Neural progenitor cell (in vitro differentiated cells): ENCODE measurements at regions not wholly inside any gene's neighbourhood (a gene's known extent, or its start where the extent isn't known, plus 50 kb on each side); places are given as distances from the start of the nearest gene placed in this dataset.

Source experiments
- DNase-seq: peaks from one replicate; pipeline ENCODE4 v3.0.0-alpha.2; 2016; ENCODE audit warnings: low spot score
- H2AFZ ChIP-seq: fragments of 200-600 bp; sonication (generic); replicated peaks from 2 replicates; pipeline ENCODE4 v1.6.1; 2016; ENCODE audit warnings: antibody characterized with exemption
- H3F3A ChIP-seq: fragments of 200-600 bp; sonication (generic); 2 replicates; pipeline ENCODE4 v1.6.1; 2016; ENCODE audit warnings: antibody characterized with exemption, low read depth
- H3K27ac ChIP-seq: fragments of 200-600 bp; sonication (generic); 2 replicates; pipeline ENCODE4 v1.5.1; 2016; ENCODE audit warnings: mild to moderate bottlenecking
- H3K27me3 ChIP-seq: fragments of 200-600 bp; sonication (generic); 2 replicates; pipeline ENCODE4 v1.6.1; 2016; ENCODE audit warnings: mild to moderate bottlenecking, moderate library complexity
- H3K36me3 ChIP-seq: fragments of 200-600 bp; sonication (generic); 2 replicates; pipeline ENCODE4 v1.5.1; 2016
- H3K4me1 ChIP-seq: fragments of 200-600 bp; sonication (generic); 2 replicates; pipeline ENCODE4 v1.6.1; 2016; ENCODE audit warnings: mixed run types
- H3K4me2 ChIP-seq: fragments of 200-600 bp; sonication (generic); 2 replicates; pipeline ENCODE4 v1.6.1; 2016
- H3K4me3 ChIP-seq: fragments of 200-600 bp; sonication (generic); 2 replicates; pipeline ENCODE4 v1.5.1; 2016
- H3K79me2 ChIP-seq: fragments of 200-600 bp; sonication (generic); 2 replicates; pipeline ENCODE4 v1.6.1; 2016; ENCODE audit warnings: low read depth
- H3K9ac ChIP-seq: fragments of 200-600 bp; sonication (generic); 2 replicates; pipeline ENCODE4 v1.6.1; 2016
- H3K9me3 ChIP-seq: fragments of 200-600 bp; sonication (generic); 2 replicates; pipeline ENCODE4 v1.5.1; 2016; ENCODE audit warnings: low read depth
- H4K20me1 ChIP-seq: fragments of 200-600 bp; sonication (generic); 2 replicates; pipeline ENCODE4 v1.6.1; 2016; ENCODE audit warnings: low read depth
- H3K27ac Mint-ChIP-seq: 3 replicates; pipeline ENCODE4 v1.8.0; 2021; ENCODE audit warnings: mixed read lengths
- H3K27me3 Mint-ChIP-seq: 2 replicates; pipeline ENCODE4 v1.8.0; 2022; ENCODE audit warnings: low read depth, mild to moderate bottlenecking, inconsistent platforms, moderate library complexity, mixed read lengths; ENCODE audit not compliant: insufficient read depth
- H3K36me3 Mint-ChIP-seq: 3 replicates; pipeline ENCODE4 v1.8.0; 2021; ENCODE audit warnings: mixed read lengths
- H3K4me1 Mint-ChIP-seq: 3 replicates; pipeline ENCODE4 v1.8.0; 2021; ENCODE audit warnings: mixed read lengths
- H3K4me3 Mint-ChIP-seq: 3 replicates; pipeline ENCODE4 v1.8.0; 2021; ENCODE audit warnings: mild to moderate bottlenecking, moderate library complexity, mixed read lengths
- H3K9me3 Mint-ChIP-seq: 3 replicates; pipeline ENCODE4 v1.8.0; 2020; ENCODE audit warnings: mixed read lengths
- CTCF ChIP-seq: fragments of 200-600 bp; sonication (generic); IDR thresholded peaks from 2 replicates; pipeline ENCODE4 v1.5.1; 2017; ENCODE audit warnings: antibody characterized with exemption, mild to moderate bottlenecking
- EZH2 ChIP-seq: fragments of 200-600 bp; sonication (generic); IDR thresholded peaks from 2 replicates; pipeline ENCODE4 v1.6.1; 2017; ENCODE audit warnings: antibody characterized with exemption, mild to moderate bottlenecking, moderate library complexity
- EZH2phosphoT487 ChIP-seq: fragments of 200-600 bp; sonication (generic); IDR thresholded peaks from 2 replicates; pipeline ENCODE4 v1.6.1; 2017; ENCODE audit warnings: antibody characterized with exemption

GRCh38 chr7:24372961-24373955, 89.3 kb downstream of the NPY start:
- no peak overlapping the region for H3K27ac ChIP-seq
- no peak overlapping the region for H3K4me3 ChIP-seq
- no peaks in the 10 kb centered on the region for H3F3A ChIP-seq
- Mint-ChIP-seq H3K27ac (no peak overlapping the region), H3K27me3 (peaks cover 6% of the 10 kb centered on the region), H3K36me3 (no peaks in the 10 kb centered on the region), H3K4me1 (peaks cover 21% of the 10 kb centered on the region), H3K4me3 (no peak overlapping the region), H3K9me3 (no peaks in the 10 kb centered on the region)
- peaks cover 11% of the 10 kb centered on the region for H3K4me1 ChIP-seq
- H2AFZ ChIP-seq: no peak overlapping the region
- DNase-seq: no peak
- H3K9me3 ChIP-seq: no peaks in the 10 kb centered on the region
- H3K27me3 ChIP-seq: no peaks in the 10 kb centered on the region
- no peak for TF ChIP-seq EZH2phosphoT487
- TF ChIP-seq CTCF: no peak
- no peak for TF ChIP-seq EZH2
- H3K4me2 ChIP-seq: no peak overlapping the region
- H3K36me3 ChIP-seq: no peaks in the 10 kb centered on the region
- no peaks in the 10 kb centered on the region for H4K20me1 ChIP-seq
- H3K79me2 ChIP-seq: no peaks in the 10 kb centered on the region
- no peak overlapping the region for H3K9ac ChIP-seq

DNA sequence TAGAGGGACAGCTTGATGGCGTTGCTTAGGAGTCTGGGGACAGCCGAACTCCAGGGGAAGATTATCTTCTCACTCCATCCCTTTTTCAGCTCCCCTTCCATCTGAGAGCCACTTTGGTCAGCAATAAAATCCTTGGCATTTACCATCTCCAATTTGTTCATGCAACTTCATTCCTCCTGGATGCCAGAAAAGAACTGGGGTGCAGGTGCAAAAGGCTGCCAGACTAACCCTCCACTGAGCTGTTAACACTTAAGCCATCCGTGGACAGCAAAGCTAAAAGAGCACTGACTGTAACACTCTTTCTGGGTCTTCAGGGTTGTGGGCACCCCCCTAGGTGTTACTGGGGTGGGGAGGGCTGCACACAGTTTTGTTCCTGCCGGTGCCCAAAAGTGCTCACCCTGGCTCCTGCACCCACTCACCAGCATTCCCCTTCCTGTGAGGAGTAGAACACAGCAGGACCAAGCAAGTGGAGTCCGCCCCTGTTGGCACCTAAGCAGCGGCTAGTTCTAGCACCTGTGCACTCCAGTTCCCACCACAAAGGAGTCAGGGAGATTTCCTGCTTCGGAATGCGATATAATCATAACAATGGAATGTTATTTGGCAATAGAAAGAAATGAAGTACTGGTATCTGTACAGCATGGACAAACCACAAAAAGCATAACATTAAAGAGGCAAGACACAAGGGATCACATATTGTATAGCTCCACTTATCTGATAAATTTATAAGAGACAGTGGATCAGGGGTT, 95.1 kb downstream of the NPY start:
- no peaks in the 10 kb centered on the region for H3F3A ChIP-seq
- H3K4me3 ChIP-seq: no peak overlapping the region
- peaks cover 4% of the 10 kb centered on the region for H3K27me3 Mint-ChIP-seq
- H3K27me3 ChIP-seq: no peaks in the 10 kb centered on the region
- H3K4me2 ChIP-seq: no peak overlapping the region
- H3K27ac ChIP-seq: no peak overlapping the region
- H3K9me3 ChIP-seq: peaks cover 5% of the 10 kb centered on the region
- no peak overlapping the region for H3K4me3 Mint-ChIP-seq
- no peak overlapping the region for H3K9ac ChIP-seq
- H3K4me1 ChIP-seq: peaks cover 11% of the 10 kb centered on the region
- no peaks in the 10 kb centered on the region for H4K20me1 ChIP-seq
- TF ChIP-seq CTCF (no peak), EZH2 (no peak), EZH2phosphoT487 (no peak)
- H3K79me2 ChIP-seq: no peaks in the 10 kb centered on the region
- DNase-seq: no peak
- peaks cover 5% of the 10 kb centered on the region for H3K9me3 Mint-ChIP-seq
- peaks cover 18% of the 10 kb centered on the region for H3K4me1 Mint-ChIP-seq
- H2AFZ ChIP-seq: no peak overlapping the region
- H3K36me3 ChIP-seq: no peaks in the 10 kb centered on the region
- H3K36me3 Mint-ChIP-seq: no peaks in the 10 kb centered on the region
- H3K27ac Mint-ChIP-seq: no peak overlapping the region

- Mint-ChIP-seq H3K36me3 (no peaks in the 10 kb centered on the region), H3K4me1 (peaks cover 8% of the 10 kb centered on the region), H3K4me3 (no peak overlapping the region), H3K27me3 (no peaks in the 10 kb centered on the region), H3K9me3 (peaks cover 5% of the 10 kb centered on the region), H3K27ac (no peak overlapping the region)
- H4K20me1 ChIP-seq: no peaks in the 10 kb centered on the region
- no peak overlapping the region for H3K9ac ChIP-seq
- no peak overlapping the region for H2AFZ ChIP-seq
- H3F3A ChIP-seq: no peaks in the 10 kb centered on the region
- peak; percentile 35 for DNase-seq
- H3K4me2 ChIP-seq: no peak overlapping the region
- peaks cover 5% of the 10 kb centered on the region for H3K9me3 ChIP-seq
- TF ChIP-seq EZH2phosphoT487 (no peak), CTCF (peak; percentile 67)
- no peaks in the 10 kb centered on the region for H3K36me3 ChIP-seq
- H3K79me2 ChIP-seq: no peaks in the 10 kb centered on the region
- no peak overlapping the region for H3K27ac ChIP-seq
- peaks cover under 1% of the 10 kb centered on the region for H3K4me1 ChIP-seq
- H3K27me3 ChIP-seq: no peaks in the 10 kb centered on the region
- H3K4me3 ChIP-seq: no peak overlapping the region
These were observed 98.0 kb downstream of the NPY start for GRCh38 chr7:24381894-24382505.
